ENCODE measurements at regions not wholly inside any gene's neighbourhood (a gene's known extent, or its start where the extent isn't known, plus 50 kb on each side); places are given as distances from the start of the nearest gene placed in this dataset.

GRCh38 chr2:2758793-2759367 lies 427.8 kb upstream of the MYT1L start:
- H3K4me2 ChIP-seq (ENCODE audit: insufficient read depth, low read length), result no peak overlapping the region
- H3K9me1 ChIP-seq (ENCODE audit: control insufficient read depth, insufficient read depth, low read length), result no peaks in the 10 kb centered on the region
- WGBS (ENCODE audit: insufficient coverage, low coverage, missing lambda C conversion rate), result 3% methylated on average over 10 of the region's 10 CpGs
- FAIRE-seq (no peak), ATAC-seq (no peak), DNase-seq (ENCODE audit: extremely low read depth in 1 of 4, low spot score in 3 of 4) (no peak)
- no peak overlapping the region for H2AFZ ChIP-seq (ENCODE audit: low read depth, low read length)
- H3K9me3 ChIP-seq (replicated peaks; ENCODE audit: control insufficient read depth, insufficient read depth, low read depth, low read length), result no peaks in the 10 kb centered on the region; the same call in 1 of the 2 replicates
- in situ Hi-C loops (cut with MboI), result no loop called here
- H3K27ac ChIP-seq (ENCODE audit: extremely low read depth, low read depth, low read length), result no peak overlapping the region
- peaks cover 0 to 23% of the 10 kb centered on the region in 2 experiments; a peak in 2 of 5 replicates for H3K27me3 ChIP-seq (ENCODE audit: control insufficient read depth in 2 of 2, insufficient read depth in 2 of 2, low read length in 2 of 2)
- ChIA-PET POLR2A (interaction anchor here (0.6 kb wide), 1 partner anchor 15 kb away, joined by 3 read pairs; no protein-coding TSS in a partner anchor), CTCF (ENCODE audit: low intra/inter-chr PET ratio) (no interaction called here)
- TF ChIP-seq ZMIZ1 (IDR thresholded peaks at IDR 0.05; ENCODE audit: low read depth in 2 of 2, low read length in 2 of 2) (no peak), NR2C2 (CRISPR knock-in tag; IDR thresholded peaks at IDR 0.05) (no peak), NR2C2 (tag; IDR thresholded peaks at IDR 0.05) (no peak), MAX (CRISPR knock-in tag; IDR thresholded peaks at IDR 0.05) (no peak), ZNF23 (CRISPR knock-in tag; IDR thresholded peaks at IDR 0.05) (no peak), MYNN (IDR thresholded peaks at IDR 0.05) (no peak), MYNN (CRISPR knock-in tag; IDR thresholded peaks at IDR 0.05) (no peak), CEBPG (CRISPR knock-in tag; IDR thresholded peaks at IDR 0.05) (no peak), CEBPG (tag; conservative IDR thresholded peaks at IDR 0.05 in 1 of 2, IDR thresholded peaks at IDR 0.05 in 1 of 2) (no peak), FOSL1 (tag; conservative IDR thresholded peaks at IDR 0.05) (no peak)
- BruUV-seq (replicated peaks), result no TSS peak
- H3K9ac ChIP-seq (ENCODE audit: insufficient read depth in 1 of 2, low read depth in 2 of 2, low read length in 2 of 2), result no peak overlapping the region
- no peak overlapping the region for H3K4me3 ChIP-seq
- H3K36me3 ChIP-seq (ENCODE audit: control insufficient read depth, insufficient read depth, low read length), result no peaks in the 10 kb centered on the region
- H3K4me1 ChIP-seq (replicated peaks in 1 of 2; ENCODE audit: control insufficient read depth in 2 of 2, insufficient read depth in 2 of 2, low read length in 2 of 2), result no peaks in the 10 kb centered on the region
- intact Hi-C loops (cut with micrococcal nuclease), result no loop called here
- no peaks in the 10 kb centered on the region for H3K79me2 ChIP-seq (ENCODE audit: control insufficient read depth, insufficient read depth, low read length)
- H4K20me1 ChIP-seq (replicated peaks; ENCODE audit: control insufficient read depth, insufficient read depth, low read length), result no peaks in the 10 kb centered on the region

Data from K562 (cell line).